DMS153 treated with DMSO at 0.1 percent for 48 hours (cell line): ENCODE measurements at regions not wholly inside any gene's neighbourhood (a gene's known extent, or its start where the extent isn't known, plus 50 kb on each side); places are given as distances from the start of the nearest gene placed in this dataset.

Experiments
- DNase-seq: peaks from one replicate; lab custom pipeline; 2025; ENCODE audit not compliant: unreplicated experiment; lab: John Stamatoyannopoulos, UW

GRCh38 chr5:11962122-11962521, 57.9 kb upstream of the CTNND2 start:
- no peak for DNase-seq

- no peak for DNase-seq
Measured at GRCh38 chr5:11958321-11958720, 54.1 kb upstream of the CTNND2 start.

- no peak for DNase-seq
Measured at GRCh38 chr5:11955331-11955730, 51.1 kb upstream of the CTNND2 start.
